ENCODE measurements at regions not wholly inside any gene's neighbourhood (a gene's known extent, or its start where the extent isn't known, plus 50 kb on each side); places are given as distances from the start of the nearest gene placed in this dataset.

DNA sequence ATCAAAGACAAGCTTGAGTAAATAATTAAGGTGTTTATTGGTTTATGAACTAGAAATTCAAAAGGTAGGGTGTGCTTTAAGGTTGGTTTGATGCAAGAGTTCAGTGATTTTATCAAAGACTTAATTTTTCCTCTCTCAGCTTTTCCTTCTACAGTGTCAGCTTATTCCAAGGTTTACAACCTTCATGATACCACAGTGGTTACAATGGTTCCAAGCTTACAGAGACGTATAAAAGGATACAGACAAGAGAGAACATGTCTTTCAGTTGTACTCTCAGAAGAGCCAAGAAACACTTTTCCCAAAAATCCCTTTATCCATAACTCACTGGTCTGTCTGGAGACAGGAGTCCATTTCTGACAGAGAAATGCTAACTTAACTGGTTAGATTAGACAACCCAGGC lies 93.5 kb upstream of the LOC128125822 start:
- Histone ChIP-seq H3K27ac (ENCODE audit: low read depth, low read length) (no peak overlapping the region), H3K79me2 (ENCODE audit: insufficient read depth, low read length) (no peaks in the 10 kb centered on the region), H3K4me1 (ENCODE audit: control insufficient read depth in 1 of 2, insufficient read depth in 2 of 2, low read length in 2 of 2) (no peaks in the 10 kb centered on the region), H3K9me3 (ENCODE audit: control insufficient read depth in 1 of 2, insufficient read depth in 1 of 2, low read depth in 1 of 2, low read length in 2 of 2) (no peaks in the 10 kb centered on the region), H3K36me3 (ENCODE audit: control insufficient read depth in 1 of 2, insufficient read depth in 2 of 2, low read length in 2 of 2) (no peaks in the 10 kb centered on the region), H3K4me2 (ENCODE audit: low read length) (no peak overlapping the region), H4K20me1 (ENCODE audit: insufficient read depth) (no peaks in the 10 kb centered on the region), H3K9ac (ENCODE audit: low read length) (no peak overlapping the region), H3K27me3 (ENCODE audit: insufficient read depth, low read length) (no peaks in the 10 kb centered on the region), H2AFZ (ENCODE audit: low read depth, low read length, poor library complexity, severe bottlenecking) (no peak overlapping the region), H3K4me3 (replicated peaks in 1 of 2; ENCODE audit: low read depth in 1 of 2, low read length in 2 of 2) (no peak overlapping the region), H3K9me2 (ENCODE audit: insufficient read depth) (no peaks in the 10 kb centered on the region)
- ChIA-PET POLR2A (no interaction called here), CTCF (no interaction called here), RAD21 (ENCODE audit: low non-redundant PET in 1 of 2, low total read pairs in 2 of 2, uncharacterized antibody in 2 of 2, unreplicated experiment in 2 of 2) (no interaction called here)
- ATAC-seq (no peak), DNase-seq (ENCODE audit: low read depth, low spot score) (no peak)
- no TSS peak for BruUV-seq (replicated peaks)
- intact Hi-C loops (cut with micrococcal nuclease) = no loop called here
- TF ChIP-seq ATF3 (IDR thresholded peaks at IDR 0.05) (no peak), POLR2A (IDR thresholded peaks at IDR 0.05; ENCODE audit: borderline replicate concordance, extremely low read depth, insufficient read depth, insufficient read length) (no peak), ZBTB33 (IDR thresholded peaks at IDR 0.05; ENCODE audit: extremely low read depth, insufficient replicate concordance, low read length) (no peak), JUND (IDR thresholded peaks at IDR 0.05) (no peak), ELF1 (IDR thresholded peaks at IDR 0.05; ENCODE audit: borderline replicate concordance, low read depth) (no peak), CBX3 (IDR thresholded peaks at IDR 0.05; ENCODE audit: low read depth) (no peak), REST (IDR thresholded peaks at IDR 0.05; ENCODE audit: low read depth) (no peak), ZNF274 (IDR thresholded peaks at IDR 0.05; ENCODE audit: low read depth, low read length) (no peak), SIN3A (IDR thresholded peaks at IDR 0.05; ENCODE audit: low read depth) (no peak), EZH2phosphoT487 (IDR thresholded peaks at IDR 0.05; ENCODE audit: borderline replicate concordance) (no peak), ZFX (IDR thresholded peaks at IDR 0.05) (no peak), EZH2 (IDR thresholded peaks at IDR 0.05) (no peak), POLR2AphosphoS5 (IDR thresholded peaks at IDR 0.05; ENCODE audit: low read depth, low read length) (no peak)
- TF ChIP-seq, protein P1, sequence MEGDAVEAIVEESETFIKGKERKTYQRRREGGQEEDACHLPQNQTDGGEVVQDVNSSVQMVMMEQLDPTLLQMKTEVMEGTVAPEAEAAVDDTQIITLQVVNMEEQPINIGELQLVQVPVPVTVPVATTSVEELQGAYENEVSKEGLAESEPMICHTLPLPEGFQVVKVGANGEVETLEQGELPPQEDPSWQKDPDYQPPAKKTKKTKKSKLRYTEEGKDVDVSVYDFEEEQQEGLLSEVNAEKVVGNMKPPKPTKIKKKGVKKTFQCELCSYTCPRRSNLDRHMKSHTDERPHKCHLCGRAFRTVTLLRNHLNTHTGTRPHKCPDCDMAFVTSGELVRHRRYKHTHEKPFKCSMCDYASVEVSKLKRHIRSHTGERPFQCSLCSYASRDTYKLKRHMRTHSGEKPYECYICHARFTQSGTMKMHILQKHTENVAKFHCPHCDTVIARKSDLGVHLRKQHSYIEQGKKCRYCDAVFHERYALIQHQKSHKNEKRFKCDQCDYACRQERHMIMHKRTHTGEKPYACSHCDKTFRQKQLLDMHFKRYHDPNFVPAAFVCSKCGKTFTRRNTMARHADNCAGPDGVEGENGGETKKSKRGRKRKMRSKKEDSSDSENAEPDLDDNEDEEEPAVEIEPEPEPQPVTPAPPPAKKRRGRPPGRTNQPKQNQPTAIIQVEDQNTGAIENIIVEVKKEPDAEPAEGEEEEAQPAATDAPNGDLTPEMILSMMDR (IDR thresholded peaks at IDR 0.05 in 2 of 3, conservative IDR thresholded peaks at IDR 0.05 in 1 of 3; ENCODE audit: borderline replicate concordance in 1 of 3, insufficient read depth in 1 of 3, low read depth in 2 of 3, low read length in 2 of 3) = no peak
